HG02678 (cell line): ENCODE measurements at regions not wholly inside any gene's neighbourhood (a gene's known extent, or its start where the extent isn't known, plus 50 kb on each side); places are given as distances from the start of the nearest gene placed in this dataset.
"Not testable (repeated sequence)": the region's sequence is repeated elsewhere in the genome, so short reads cannot be mapped to it uniquely, and the experiment has no call there.

ENCODE experiments used
- ATAC-seq: cut with Tn5 transposase; IDR thresholded peaks from one replicate; pipeline ENCODE4 v1.9.1; 2021; ENCODE audit warnings: mild to moderate bottlenecking, moderate library complexity; ENCODE audit not compliant: unreplicated experiment

- no peak for ATAC-seq
Measured at GRCh38 chr12:75685617-75686225, 174.3 kb upstream of the KRR1 start.

DNA sequence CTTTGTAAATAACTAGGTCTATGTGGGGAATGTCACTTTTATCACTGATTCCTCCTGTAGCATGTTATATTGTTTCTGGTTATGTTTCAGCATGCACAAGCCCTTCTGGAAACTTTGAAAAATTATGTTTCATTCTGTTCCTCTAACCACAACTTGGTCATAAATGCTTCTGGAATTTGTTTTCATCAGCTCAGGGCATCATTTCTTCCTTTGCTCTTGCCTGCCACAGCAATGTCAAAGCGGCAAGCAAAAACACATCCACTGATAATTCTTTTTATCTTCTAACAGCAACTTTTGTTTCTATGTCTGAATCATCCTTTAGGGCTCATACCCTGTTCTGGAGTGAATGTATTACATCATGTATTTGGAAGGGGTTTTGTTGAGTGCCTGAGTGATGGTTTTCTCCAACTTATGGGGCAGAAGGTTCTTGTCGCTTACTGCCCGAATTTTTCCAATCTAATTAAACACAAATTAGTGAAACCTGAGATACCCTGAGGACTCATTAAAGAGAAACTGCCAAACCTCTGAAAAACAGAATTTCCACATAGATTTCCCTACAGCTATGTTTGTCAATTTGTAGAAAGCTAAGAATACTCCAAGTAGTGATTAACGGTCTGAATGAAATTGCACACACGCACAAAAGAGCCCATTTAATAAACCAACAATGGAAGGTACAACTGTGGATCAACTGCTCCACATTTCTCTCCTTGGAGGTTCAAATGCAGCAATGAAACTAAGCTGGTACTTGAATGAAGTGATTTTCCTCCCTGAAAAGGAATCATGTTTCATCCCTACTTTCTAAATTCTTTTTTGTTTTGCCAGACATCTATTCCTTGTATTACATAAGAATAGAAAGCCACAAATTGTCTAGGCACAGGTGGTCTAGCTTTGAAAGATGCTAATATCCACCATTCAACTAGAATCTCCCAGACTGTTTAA lies 173.5 kb upstream of the KRR1 start:
- no peak for ATAC-seq

DNA sequence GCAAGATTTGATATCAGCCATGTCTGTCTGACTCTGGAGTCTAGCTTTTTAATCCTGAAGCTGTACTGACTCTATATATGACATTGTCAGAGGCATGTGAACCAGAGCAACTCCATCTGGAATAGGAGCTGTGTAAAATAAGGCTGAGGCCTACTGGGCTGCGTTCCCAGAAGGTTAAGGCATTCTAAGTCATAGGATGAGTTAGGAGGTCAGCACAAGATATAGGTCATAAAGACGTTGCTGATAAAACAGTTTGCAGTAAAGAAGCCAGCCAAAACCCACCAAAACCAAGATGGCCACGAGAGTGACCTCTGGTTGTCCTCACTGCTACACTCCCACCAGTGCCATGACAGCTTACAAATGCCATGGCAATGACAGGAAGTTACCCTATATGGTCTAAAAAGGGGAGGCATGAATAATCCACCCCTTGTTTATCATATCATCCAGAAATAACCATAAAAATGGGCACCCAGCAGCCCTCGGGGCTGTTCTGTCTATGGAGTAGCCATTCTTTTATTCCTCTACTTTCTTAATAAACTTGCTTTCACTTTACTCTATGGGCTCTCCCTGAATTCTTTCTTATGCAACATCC lies 172.7 kb upstream of the KRR1 start:
- not testable (repeated sequence) for ATAC-seq

GRCh38 chr12:75683220-75683619 lies 171.8 kb upstream of the KRR1 start:
- ATAC-seq = no peak

- no peak for ATAC-seq
Measured at GRCh38 chr12:75677522-75677921, 166.1 kb upstream of the KRR1 start.

DNA sequence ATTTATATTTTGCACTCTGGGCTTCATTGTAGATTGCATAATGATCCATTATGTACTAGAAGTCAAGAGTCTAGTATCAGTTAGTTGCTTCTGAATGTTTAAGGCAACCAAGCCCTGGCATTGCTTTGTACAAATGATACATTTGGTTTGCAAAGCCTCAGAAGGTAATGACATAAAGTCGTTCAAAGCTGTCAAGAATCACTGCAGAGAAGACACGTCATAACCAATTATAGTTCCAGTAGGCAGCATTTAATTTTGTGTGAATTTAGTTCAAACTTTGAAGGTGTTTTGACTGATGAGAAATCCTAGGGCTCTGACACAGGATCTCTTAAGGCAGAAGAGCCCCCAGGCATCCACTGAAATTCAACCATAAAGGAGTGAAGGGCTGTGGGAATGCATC lies 163.0 kb upstream of the KRR1 start:
- ATAC-seq = no peak

GRCh38 chr12:75672200-75672599 lies 160.8 kb upstream of the KRR1 start:
- no peak for ATAC-seq

DNA sequence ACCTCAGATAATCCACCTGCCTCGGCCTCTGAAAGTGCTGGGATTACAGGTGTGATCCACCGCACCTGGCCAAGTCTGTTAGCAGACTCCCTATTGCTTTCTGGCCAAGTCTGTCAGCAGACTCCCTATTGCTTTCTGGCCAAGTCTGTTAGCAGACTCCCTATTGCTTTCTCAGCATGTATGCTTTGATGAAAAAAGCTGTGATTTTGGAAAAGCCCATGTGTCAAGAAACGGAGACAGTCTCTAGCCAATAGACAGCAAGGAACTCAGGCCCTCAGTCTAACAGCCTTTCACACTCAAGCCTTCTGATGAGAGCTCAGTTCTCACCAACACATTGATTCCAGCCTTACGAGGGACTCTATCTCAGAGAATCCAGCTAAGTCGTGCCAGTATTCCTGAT lies 158.8 kb upstream of the KRR1 start:
- ATAC-seq = no peak

DNA sequence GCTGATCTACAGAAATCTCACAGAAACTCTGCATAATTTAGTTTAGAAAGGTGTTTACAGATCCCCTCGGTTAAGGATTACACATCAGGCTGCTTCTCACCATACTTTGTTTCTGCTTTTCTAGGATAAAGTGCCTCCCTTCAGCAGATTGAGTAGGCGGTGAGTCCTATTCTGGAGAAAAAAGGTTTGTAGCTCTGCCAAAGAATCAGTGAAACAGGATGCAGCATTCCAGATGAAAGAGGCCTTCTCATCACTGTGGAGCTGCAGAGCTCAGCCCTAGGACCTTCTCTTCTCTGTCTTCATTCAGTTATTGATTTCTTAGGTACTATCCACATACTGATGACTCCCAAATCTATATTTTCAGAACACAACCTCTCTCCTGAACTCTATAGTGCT lies 155.5 kb upstream of the KRR1 start:
- ATAC-seq = no peak

DNA sequence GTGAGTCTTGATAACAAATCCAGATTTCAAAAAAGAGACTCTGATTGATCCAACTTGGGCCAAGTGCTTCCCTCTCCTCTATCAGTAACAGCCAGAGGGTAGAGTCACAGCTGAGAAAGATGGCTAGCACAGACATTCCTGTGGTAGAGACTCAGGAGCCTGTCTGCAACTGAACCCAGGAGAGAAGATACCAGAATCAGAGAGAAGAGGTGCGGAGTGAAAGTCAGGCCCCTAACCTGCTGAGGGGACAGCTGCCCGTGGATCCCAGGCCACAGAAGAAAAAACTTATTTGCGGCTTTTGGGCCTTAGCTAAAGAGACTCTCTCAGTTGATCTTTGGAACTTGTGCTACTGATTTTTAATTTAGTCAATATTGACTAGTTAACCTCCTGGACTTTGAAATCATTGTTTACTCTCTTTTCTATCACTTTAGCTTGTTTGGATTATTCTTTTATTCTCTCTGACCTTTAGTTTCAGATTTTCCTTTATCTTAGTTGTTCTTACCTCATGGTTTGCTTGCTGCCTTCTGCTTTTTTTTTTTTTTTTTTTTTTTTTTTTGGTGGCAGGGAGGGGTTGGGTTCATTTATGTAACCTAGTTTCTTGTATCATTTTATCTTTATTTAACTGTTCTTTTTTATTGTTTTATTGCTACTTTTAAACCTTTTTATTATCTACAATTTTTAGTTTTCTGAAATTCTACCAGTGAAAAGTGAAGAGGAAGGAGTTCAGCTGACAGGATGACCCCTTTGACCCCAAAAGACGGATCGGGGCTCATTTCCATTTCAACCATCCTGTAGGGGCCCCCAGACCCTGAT lies 154.9 kb upstream of the KRR1 start:
- no peak for ATAC-seq

DNA sequence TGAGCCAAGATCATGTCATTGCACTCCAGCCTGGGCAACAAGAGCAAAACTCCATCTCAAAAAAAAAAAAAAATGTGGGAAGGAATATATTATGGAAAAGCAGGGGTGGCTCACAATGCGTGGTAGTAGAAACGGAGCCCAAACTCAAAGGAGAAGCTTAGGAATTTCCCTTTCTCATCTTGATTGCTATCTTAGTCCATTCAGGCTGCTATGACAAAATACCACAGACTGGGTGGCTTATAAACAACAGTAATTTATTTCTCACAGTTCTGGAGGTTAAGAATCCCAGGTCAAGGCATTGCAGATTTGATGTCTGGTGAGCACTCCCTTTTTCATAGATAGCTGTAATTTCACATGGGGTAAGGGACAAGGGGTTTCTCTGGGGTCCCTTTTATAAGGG lies 153.8 kb upstream of the KRR1 start:
- no peak for ATAC-seq

- no peak for ATAC-seq
Measured at GRCh38 chr12:75662511-75663159, 151.2 kb upstream of the KRR1 start.

GRCh38 chr12:75661908-75662307 lies 150.5 kb upstream of the KRR1 start:
- ATAC-seq = no peak

GRCh38 chr12:75660805-75661404 lies 149.5 kb upstream of the KRR1 start:
- ATAC-seq = no peak

DNA sequence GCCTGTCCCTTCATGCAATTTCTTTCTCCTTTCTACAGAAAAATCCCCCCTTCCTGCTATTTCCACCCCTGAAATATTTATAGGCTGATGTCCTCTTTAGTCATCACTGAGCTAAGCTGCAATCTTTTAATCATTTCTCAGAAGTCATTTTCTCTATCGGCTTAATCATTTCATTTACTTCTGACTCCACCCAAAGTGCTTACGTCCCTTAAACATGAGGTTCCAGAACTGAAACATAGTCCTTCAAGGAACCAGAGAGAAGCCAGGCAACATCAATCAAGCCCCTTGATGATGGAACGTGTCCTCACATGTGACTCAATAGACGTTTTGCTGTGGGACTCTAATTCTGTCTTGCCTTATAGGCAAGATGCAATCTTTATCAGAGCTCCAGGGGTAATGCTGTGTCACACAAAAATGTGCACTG lies 148.7 kb upstream of the KRR1 start:
- no peak for ATAC-seq

DNA sequence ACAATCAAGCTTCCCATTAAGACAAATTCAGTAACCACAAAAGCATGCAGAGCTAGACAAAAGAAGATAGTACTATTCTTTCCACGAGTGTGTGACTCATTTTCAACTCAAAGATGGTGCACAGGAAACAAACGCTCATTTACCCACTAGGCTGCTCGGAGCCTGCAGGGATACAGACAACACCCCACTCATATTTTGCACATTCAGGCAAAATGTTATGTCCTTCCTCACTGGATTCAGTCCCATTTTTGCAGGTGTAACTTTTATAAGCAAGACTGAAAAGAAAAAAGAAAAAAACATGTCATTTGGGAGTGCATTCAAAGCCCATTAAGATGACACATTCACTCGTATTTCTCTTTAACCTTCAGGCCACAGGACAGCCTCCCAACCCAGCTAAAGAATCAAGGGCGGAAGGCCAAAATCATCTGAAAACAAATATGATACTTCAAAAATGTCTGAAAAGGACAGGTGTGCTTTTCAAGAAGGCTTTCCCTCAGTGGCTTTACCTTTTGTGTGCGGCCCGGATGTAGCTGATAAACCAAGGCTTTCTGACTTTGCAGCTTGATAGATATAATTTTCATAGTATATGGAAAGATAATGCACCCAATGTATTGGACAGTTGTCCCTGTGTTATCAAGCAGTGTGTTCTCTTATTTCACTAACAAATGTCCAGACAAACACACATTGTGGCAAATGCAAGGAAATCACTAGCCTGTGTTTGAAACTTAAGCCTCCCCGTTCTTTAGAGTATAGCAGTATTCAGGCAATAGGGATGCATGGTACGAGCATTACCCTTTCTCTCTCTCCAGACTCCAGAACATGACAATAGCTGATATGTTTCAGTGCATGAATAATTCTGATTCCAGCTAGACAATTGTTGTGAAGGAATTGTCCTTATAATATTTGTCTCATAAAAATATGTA lies 147.8 kb upstream of the KRR1 start:
- no peak for ATAC-seq

- ATAC-seq = no peak
Measured at GRCh38 chr12:75658286-75658685, 146.9 kb upstream of the KRR1 start.

DNA sequence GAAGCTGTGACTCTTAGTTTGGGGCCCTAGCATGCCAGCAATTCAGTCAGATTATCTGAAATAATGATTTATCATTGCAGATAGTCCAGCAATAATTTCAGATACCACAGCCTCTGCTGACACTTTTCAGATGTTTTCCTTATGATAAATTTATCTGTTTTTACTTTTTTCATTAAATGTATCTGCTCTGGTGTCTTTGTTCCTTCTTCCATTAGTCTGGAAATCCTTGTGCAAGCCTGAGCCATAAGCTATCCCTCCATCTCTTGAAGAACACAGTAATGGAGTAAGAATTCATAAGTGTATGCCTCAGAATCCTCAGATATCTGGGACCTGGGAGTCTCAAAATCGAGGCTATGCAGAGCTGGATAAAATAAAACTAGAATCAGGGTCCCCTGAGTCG lies 146.4 kb upstream of the KRR1 start:
- no peak for ATAC-seq

- not testable (repeated sequence) for ATAC-seq
Measured at GRCh38 chr12:75657354-75657753, 145.9 kb upstream of the KRR1 start.
